Right lung (tissue), 2 donors: ENCODE measurements at regions not wholly inside any gene's neighbourhood (a gene's known extent, or its start where the extent isn't known, plus 50 kb on each side); places are given as distances from the start of the nearest gene placed in this dataset.

Experiments
- DNase-seq, 2 donors: peaks; one replicate each; pipeline ENCODE4 v3.0.0-alpha.2; 2013

GRCh38 chr5:175107865-175108264 lies 336.1 kb downstream of the DRD1 start:
- no peak for DNase-seq

GRCh38 chr5:175107028-175107588 lies 336.9 kb downstream of the DRD1 start:
- DNase-seq = no peak

GRCh38 chr5:175104677-175105076 lies 339.3 kb downstream of the DRD1 start:
- DNase-seq = no peak

GRCh38 chr5:175103746-175104145 lies 340.2 kb downstream of the DRD1 start:
- no peak for DNase-seq

- no peak for DNase-seq
These were observed 341.3 kb downstream of the DRD1 start for GRCh38 chr5:175102717-175103116.

GRCh38 chr5:175098301-175098700 lies 345.7 kb downstream of the DRD1 start:
- DNase-seq = no peak

- no peak for DNase-seq
These were observed 347.4 kb downstream of the DRD1 start for GRCh38 chr5:175096469-175097165.

- DNase-seq = no peak
These were observed 349.5 kb downstream of the DRD1 start for GRCh38 chr5:175094461-175094860.

- no peak for DNase-seq
These were observed 351.3 kb downstream of the DRD1 start for GRCh38 chr5:175092691-175093090.

GRCh38 chr5:175088963-175089362 lies 355.0 kb downstream of the DRD1 start:
- no peak for DNase-seq

GRCh38 chr5:175082866-175083590 lies 358.6 kb downstream of the MSX2 start:
- no peak for DNase-seq

- no peak for DNase-seq
These were observed 358.0 kb downstream of the MSX2 start for GRCh38 chr5:175082346-175082745.

GRCh38 chr5:175079707-175080106 lies 355.3 kb downstream of the MSX2 start:
- no peak for DNase-seq

- DNase-seq = no peak
These were observed 345.9 kb downstream of the MSX2 start for GRCh38 chr5:175070283-175070682.

- peak in 1 of 2 donors; percentile 1 for DNase-seq
These were observed 335.9 kb downstream of the MSX2 start for GRCh38 chr5:175060257-175060656.

- peak; percentile 48 to 64 for DNase-seq
These were observed 335.4 kb downstream of the MSX2 start for GRCh38 chr5:175059687-175060211.

- no peak for DNase-seq
These were observed 332.4 kb downstream of the MSX2 start for GRCh38 chr5:175056831-175057230.

GRCh38 chr5:175054243-175054642 lies 329.9 kb downstream of the MSX2 start:
- no peak for DNase-seq

- DNase-seq = no peak
These were observed 328.0 kb downstream of the MSX2 start for GRCh38 chr5:175052351-175052750.

- DNase-seq = no peak
These were observed 322.7 kb downstream of the MSX2 start for GRCh38 chr5:175047048-175047447.

GRCh38 chr5:175045820-175046219 lies 321.4 kb downstream of the MSX2 start:
- no peak for DNase-seq

- DNase-seq = no peak
These were observed 313.4 kb downstream of the MSX2 start for GRCh38 chr5:175037820-175038219.
